Tibial nerve (tissue), 4 donors: ENCODE measurements at regions not wholly inside any gene's neighbourhood (a gene's known extent, or its start where the extent isn't known, plus 50 kb on each side); places are given as distances from the start of the nearest gene placed in this dataset.
"Not testable (repeated sequence)": the region's sequence is repeated elsewhere in the genome, so short reads cannot be mapped to it uniquely, and the experiment has no call there.

Source experiments
- DNase-seq, 2 donors: peaks; one replicate each; pipeline ENCODE4 v3.0.0-alpha.2; 2019; ENCODE audit warnings: low spot score in 2 of 2
- H3K27ac ChIP-seq, 4 donors: fragments of 200-600 bp; sonication (generic) in 3 of 4; one replicate each; pipeline ENCODE4 v1.5.1; 2017 to 2019; ENCODE audit warnings: mild to moderate bottlenecking in 1 of 4
- H3K27me3 ChIP-seq, 2 donors: fragments of 200-600 bp; sonication (generic) in 1 of 2; one replicate each; pipeline versions ENCODE4 v1.5.1 to v1.6.0; 2017 to 2019
- H3K36me3 ChIP-seq, 3 donors: fragments of 200-600 bp; sonication (generic); one replicate each; pipeline ENCODE4 v1.5.1; 2018 to 2019
- H3K4me1 ChIP-seq, 4 donors: fragments of 200-600 bp; sonication (generic) in 3 of 4; one replicate each; pipeline ENCODE4 v1.5.1; 2017 to 2019
- H3K4me3 ChIP-seq, 4 donors: fragments of 200-600 bp; sonication (generic) in 3 of 4; one replicate each; pipeline ENCODE4 v1.5.1; 2017 to 2019; ENCODE audit warnings: mild to moderate bottlenecking in 1 of 4, moderate library complexity in 1 of 4
- H3K9me3 ChIP-seq, 4 donors: fragments of 200-600 bp; sonication (generic) in 3 of 4; one replicate each; pipeline ENCODE4 v1.5.1; 2017 to 2019
- EP300 ChIP-seq, 2 donors: sonication (generic); formaldehyde crosslinking; IDR thresholded peaks; one replicate each; pipeline ENCODE4 v1.6.1; 2017; ENCODE audit warnings: antibody characterized with exemption in 2 of 2, mild to moderate bottlenecking in 1 of 2
- POLR2A ChIP-seq, 2 donors: fragments of 450-650 bp; IDR thresholded peaks; one replicate each; pipeline ENCODE4 v1.6.1; 2017; ENCODE audit warnings: antibody characterized with exemption in 2 of 2, mild to moderate bottlenecking in 2 of 2, moderate library complexity in 2 of 2
- WGBS, 2 donors: methylation state at CpG; one replicate each; pipeline ENCODE4 v1.1.5; 2018; 5-methylcytosine and 5-hydroxymethylcytosine counted together
- TF ChIP-seq, protein P1 (sequence below), 5 experiments: fragments of 200-600 bp in 3 of 5; fragments of 450-650 bp in 2 of 5; sonication (generic) in 3 of 5; IDR thresholded peaks; one replicate each; pipeline ENCODE4 v1.5.1; 2016 to 2019; ENCODE audit warnings: antibody characterized with exemption in 5 of 5, mild to moderate bottlenecking in 3 of 5, moderate library complexity in 2 of 5

DNA sequence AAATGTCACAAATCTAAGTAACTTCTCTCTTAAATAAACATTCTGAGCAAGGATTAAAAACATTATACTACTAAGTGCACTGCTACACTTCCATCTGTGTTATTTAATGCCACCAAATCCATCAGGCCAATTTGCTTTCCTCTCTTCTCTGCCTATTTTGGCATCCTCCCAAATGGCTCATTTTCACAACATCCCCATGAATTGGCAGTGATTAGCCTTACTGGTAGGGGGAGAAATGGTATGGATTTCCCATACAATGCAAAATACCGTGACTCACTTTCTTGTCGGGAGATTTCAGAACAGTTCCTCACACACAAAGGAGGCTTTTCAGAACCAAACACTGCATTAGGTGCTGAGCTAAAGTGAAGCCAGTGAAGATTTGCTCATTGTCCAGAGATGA lies 195.7 kb downstream of the MIS18A start:
- 38 to 51% methylated on average over 2 of the region's 2 CpGs for WGBS, 2 donors
- TF ChIP-seq POLR2A (IDR thresholded peaks at IDR 0.05) (no peak), EP300 (IDR thresholded peaks at IDR 0.05) (no peak)
- TF ChIP-seq, protein P1, sequence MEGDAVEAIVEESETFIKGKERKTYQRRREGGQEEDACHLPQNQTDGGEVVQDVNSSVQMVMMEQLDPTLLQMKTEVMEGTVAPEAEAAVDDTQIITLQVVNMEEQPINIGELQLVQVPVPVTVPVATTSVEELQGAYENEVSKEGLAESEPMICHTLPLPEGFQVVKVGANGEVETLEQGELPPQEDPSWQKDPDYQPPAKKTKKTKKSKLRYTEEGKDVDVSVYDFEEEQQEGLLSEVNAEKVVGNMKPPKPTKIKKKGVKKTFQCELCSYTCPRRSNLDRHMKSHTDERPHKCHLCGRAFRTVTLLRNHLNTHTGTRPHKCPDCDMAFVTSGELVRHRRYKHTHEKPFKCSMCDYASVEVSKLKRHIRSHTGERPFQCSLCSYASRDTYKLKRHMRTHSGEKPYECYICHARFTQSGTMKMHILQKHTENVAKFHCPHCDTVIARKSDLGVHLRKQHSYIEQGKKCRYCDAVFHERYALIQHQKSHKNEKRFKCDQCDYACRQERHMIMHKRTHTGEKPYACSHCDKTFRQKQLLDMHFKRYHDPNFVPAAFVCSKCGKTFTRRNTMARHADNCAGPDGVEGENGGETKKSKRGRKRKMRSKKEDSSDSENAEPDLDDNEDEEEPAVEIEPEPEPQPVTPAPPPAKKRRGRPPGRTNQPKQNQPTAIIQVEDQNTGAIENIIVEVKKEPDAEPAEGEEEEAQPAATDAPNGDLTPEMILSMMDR (IDR thresholded peaks at IDR 0.05): no peak
- H3K27ac ChIP-seq: no peak overlapping the region
- no peaks in the 10 kb centered on the region for H3K36me3 ChIP-seq
- H3K4me3 ChIP-seq: no peak overlapping the region
- no peak for DNase-seq
- H3K4me1 ChIP-seq: no peaks in the 10 kb centered on the region
- no peaks in the 10 kb centered on the region for H3K9me3 ChIP-seq
- H3K27me3 ChIP-seq: no peaks in the 10 kb centered on the region

DNA sequence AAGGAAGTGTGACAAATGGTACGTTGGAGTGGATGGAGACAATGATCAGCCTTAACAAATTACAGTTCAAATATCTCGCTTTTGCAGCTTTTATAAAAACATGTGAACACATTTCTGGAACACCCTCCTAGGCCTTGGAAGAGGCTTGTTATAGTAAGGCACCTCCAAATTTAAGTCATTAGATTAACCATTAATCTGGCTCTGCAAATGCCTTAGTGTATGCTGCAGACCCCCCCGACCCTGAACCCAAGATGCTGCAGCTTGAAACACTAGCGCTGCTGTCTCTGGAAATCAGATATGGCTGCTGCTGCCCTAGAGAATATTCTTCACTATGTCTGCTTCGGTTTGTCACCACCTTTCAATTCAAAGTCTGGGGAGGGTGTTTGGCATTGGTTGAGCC lies 196.4 kb downstream of the MIS18A start:
- DNase-seq: no peak
- no peaks in the 10 kb centered on the region for H3K4me1 ChIP-seq
- no peak overlapping the region for H3K4me3 ChIP-seq
- WGBS, 2 donors: 68 to 76% methylated on average over 5 of the region's 5 CpGs
- no peaks in the 10 kb centered on the region for H3K9me3 ChIP-seq
- no peak overlapping the region for H3K27ac ChIP-seq
- H3K36me3 ChIP-seq: no peaks in the 10 kb centered on the region
- H3K27me3 ChIP-seq: no peaks in the 10 kb centered on the region
- TF ChIP-seq, protein P1 (IDR thresholded peaks at IDR 0.05): no peak
- no peak for TF ChIP-seq POLR2A (IDR thresholded peaks at IDR 0.05)
- no peak for TF ChIP-seq EP300 (IDR thresholded peaks at IDR 0.05)

DNA sequence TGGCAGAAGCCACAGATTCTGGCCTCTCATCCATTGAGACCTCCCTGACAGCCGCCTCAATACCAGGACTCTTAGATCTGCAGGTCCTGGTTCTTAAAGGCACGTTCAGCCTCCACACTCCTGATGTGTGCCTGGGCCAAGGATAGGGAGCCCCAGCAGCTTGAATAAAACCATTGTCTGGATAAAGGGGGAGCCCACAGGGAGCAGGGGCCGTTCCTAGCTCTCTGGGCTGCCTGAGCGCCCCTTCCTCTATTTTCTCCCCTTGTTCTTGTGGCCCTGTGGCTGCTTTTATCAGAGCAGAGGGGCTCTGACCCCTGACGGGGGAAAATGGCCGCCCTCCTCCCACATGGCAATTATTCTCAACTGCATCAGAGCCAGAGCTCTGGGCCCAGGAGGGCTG lies 200.8 kb downstream of the HUNK start:
- WGBS, 2 donors: 51 to 58% methylated on average over 6 of the region's 6 CpGs
- Histone ChIP-seq H3K9me3 (no peaks in the 10 kb centered on the region), H3K36me3 (no peaks in the 10 kb centered on the region), H3K27me3 (no peaks in the 10 kb centered on the region), H3K27ac (no peak overlapping the region), H3K4me3 (no peak overlapping the region), H3K4me1 (no peaks in the 10 kb centered on the region)
- TF ChIP-seq, protein P1 (IDR thresholded peaks at IDR 0.05): no peak
- no peak for TF ChIP-seq POLR2A (IDR thresholded peaks at IDR 0.05)
- no peak for TF ChIP-seq EP300 (IDR thresholded peaks at IDR 0.05)
- DNase-seq: no peak

DNA sequence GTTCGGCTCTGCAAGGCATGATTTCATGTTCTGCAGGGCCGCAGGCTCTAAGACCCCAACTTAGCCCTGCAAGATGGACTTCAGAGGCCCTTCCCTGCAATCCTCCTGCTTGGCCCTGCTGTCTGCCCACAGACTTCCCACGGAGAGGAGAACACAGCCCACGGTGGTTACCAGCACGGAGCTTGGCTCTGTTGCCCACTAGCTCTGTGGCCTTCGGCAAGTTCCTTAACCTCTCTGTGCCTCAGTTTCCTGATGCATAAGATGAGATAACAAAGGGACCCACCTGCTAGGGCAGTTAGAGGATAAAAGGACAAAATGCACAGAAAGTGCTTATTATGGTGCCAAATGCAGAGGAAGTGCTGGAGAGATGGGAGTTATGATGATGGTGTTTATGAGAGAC lies 200.4 kb downstream of the HUNK start:
- TF ChIP-seq POLR2A (IDR thresholded peaks at IDR 0.05): no peak
- TF ChIP-seq, protein P1 (IDR thresholded peaks at IDR 0.05): no peak
- TF ChIP-seq EP300 (IDR thresholded peaks at IDR 0.05): no peak
- 90 to 95% methylated on average over 6 of the region's 6 CpGs for WGBS, 2 donors

DNA sequence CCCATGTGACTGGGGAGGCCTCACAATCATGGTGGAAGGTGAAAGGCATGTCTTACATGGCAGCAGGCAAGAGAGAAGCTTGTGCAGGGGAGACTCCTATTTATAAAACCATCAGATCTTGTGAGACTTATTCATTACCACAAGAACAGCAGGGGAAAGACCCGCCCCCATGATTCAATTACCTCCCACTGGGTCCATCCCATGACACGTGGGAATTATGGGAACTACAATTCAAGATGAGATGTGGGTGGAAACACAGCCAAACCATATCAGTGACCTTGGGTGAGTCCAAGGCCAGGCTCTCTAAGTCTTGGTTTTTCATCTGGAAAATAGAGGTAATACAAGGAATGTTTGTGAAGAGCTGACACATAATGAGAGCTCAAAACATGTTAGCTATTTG lies 198.8 kb downstream of the HUNK start:
- WGBS, 2 donors: 57 to 64% methylated on average over 2 of the region's 2 CpGs
- not testable (repeated sequence) for H3K36me3 ChIP-seq, H3K27me3 ChIP-seq, H3K9me3 ChIP-seq, H3K4me1 ChIP-seq, H3K4me3 ChIP-seq, DNase-seq, H3K27ac ChIP-seq

More for the DNA sequence above, 200.4 kb downstream of the HUNK start:
- Histone ChIP-seq H3K4me3 (no peak overlapping the region), H3K9me3 (no peaks in the 10 kb centered on the region), H3K36me3 (no peaks in the 10 kb centered on the region), H3K27me3 (no peaks in the 10 kb centered on the region), H3K27ac (no peak overlapping the region), H3K4me1 (no peaks in the 10 kb centered on the region)
- no peak for DNase-seq

DNA sequence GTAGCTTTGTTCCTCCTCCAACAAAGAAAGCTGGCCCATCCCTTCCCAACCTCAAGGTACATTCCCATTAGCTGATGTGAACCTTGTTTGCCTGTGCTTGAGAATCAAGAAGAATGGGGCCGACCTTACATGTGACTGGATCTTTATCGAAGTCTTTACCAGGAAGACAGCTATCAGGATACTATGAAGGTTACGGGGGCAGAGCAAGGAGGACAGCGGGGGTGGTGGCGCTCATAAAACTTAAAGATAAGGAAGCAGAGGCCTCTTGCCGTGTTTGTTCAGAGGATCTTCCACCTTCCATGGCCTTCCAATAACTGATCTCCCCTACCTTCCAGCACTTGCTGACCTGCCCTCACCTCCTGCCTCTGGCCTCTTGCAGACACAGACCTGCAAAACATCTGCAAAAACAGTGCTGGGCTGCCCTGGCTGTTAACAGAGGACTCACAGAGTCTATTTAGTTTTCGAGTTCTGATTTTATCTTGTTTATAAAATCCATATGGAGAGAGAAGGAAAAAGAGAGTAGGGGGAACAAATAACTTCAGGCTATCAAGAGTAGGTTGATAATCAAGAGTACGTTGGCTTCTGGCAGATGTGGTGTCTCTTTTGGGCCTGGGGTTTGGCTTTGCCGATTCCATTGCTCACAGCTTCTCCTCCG lies 198.0 kb downstream of the HUNK start:
- H3K36me3 ChIP-seq: no peaks in the 10 kb centered on the region
- 77 to 80% methylated on average over 10 of the region's 10 CpGs for WGBS, 2 donors
- no peaks in the 10 kb centered on the region for H3K4me1 ChIP-seq

More for the DNA sequence above, 198.0 kb downstream of the HUNK start:
- H3K4me3 ChIP-seq: no peak overlapping the region
- no peaks in the 10 kb centered on the region for H3K9me3 ChIP-seq
- DNase-seq: no peak
- no peaks in the 10 kb centered on the region for H3K27me3 ChIP-seq
- no peak overlapping the region for H3K27ac ChIP-seq
- TF ChIP-seq, protein P1 (IDR thresholded peaks at IDR 0.05): no peak
- TF ChIP-seq POLR2A (IDR thresholded peaks at IDR 0.05) (no peak), EP300 (IDR thresholded peaks at IDR 0.05) (no peak)
